CD8-positive, alpha-beta memory T cell (primary cell): ENCODE measurements at regions not wholly inside any gene's neighbourhood (a gene's known extent, or its start where the extent isn't known, plus 50 kb on each side); places are given as distances from the start of the nearest gene placed in this dataset.

ENCODE experiments used
- CTCF ChIA-PET: fragments of 350-600 bp; sonication (Branson Sonifier 250); formaldehyde crosslinking; loops from one replicate; lab custom pipeline; 2021; ENCODE audit warnings: antibody characterized with exemption; lab: Charles Lee
- POLR2A ChIA-PET: fragments of 350-600 bp; sonication (Branson Sonifier 250); formaldehyde crosslinking; loops from one replicate; lab custom pipeline; 2021; ENCODE audit warnings: antibody characterized with exemption; lab: Charles Lee
- DNase-seq, 5 donors: peaks; one replicate each; pipeline versions ENCODE4 v3.0.0 to v3.0.0-alpha.2; 2020 to 2022; ENCODE audit warnings: mixed read lengths in 1 of 5
- H3K27ac ChIP-seq: one replicate; pipeline ENCODE4 v1.7.0; 2013; ENCODE audit warnings: low read depth, mild to moderate bottlenecking, low read length, moderate library complexity
- H3K27me3 ChIP-seq: 2 replicates; pipeline ENCODE4 v1.7.0; 2013; ENCODE audit warnings: low read length, mild to moderate bottlenecking; ENCODE audit not compliant: insufficient read depth, poor library complexity, severe bottlenecking
- H3K36me3 ChIP-seq: 2 replicates; pipeline ENCODE4 v1.7.0; 2013; ENCODE audit warnings: mild to moderate bottlenecking, low read length, moderate library complexity; ENCODE audit not compliant: insufficient read depth
- H3K4me1 ChIP-seq: 2 replicates; pipeline ENCODE4 v1.7.0; 2013; ENCODE audit warnings: mild to moderate bottlenecking, low read length, moderate library complexity; ENCODE audit not compliant: insufficient read depth
- H3K4me3 ChIP-seq: 2 replicates; pipeline ENCODE4 v1.7.0; 2013; ENCODE audit warnings: mild to moderate bottlenecking, low read length
- H3K9me3 ChIP-seq: 2 replicates; pipeline ENCODE4 v1.7.0; 2013; ENCODE audit warnings: mild to moderate bottlenecking, low read length
- H3K27ac Mint-ChIP-seq, 8 donors: one replicate each; pipeline ENCODE4 v1.8.0; 2020 to 2021; ENCODE audit warnings: mixed read lengths in 8 of 8, mild to moderate bottlenecking in 6 of 8, inconsistent platforms in 3 of 8, moderate library complexity in 3 of 8
- H3K27me3 Mint-ChIP-seq, 2 donors: one replicate each; pipeline ENCODE4 v1.8.0; 2020 to 2021; ENCODE audit warnings: mixed read lengths in 2 of 2, mild to moderate bottlenecking in 1 of 2, moderate library complexity in 1 of 2
- H3K36me3 Mint-ChIP-seq, 3 donors: one replicate each; pipeline ENCODE4 v1.8.0; 2020 to 2021; ENCODE audit warnings: mixed read lengths in 3 of 3, inconsistent platforms in 1 of 3, mild to moderate bottlenecking in 1 of 3
- H3K4me1 Mint-ChIP-seq, 3 donors: one replicate each; pipeline ENCODE4 v1.8.0; 2020 to 2021; ENCODE audit warnings: mixed read lengths in 3 of 3, inconsistent platforms in 1 of 3, mild to moderate bottlenecking in 1 of 3
- H3K4me3 Mint-ChIP-seq, 7 donors: one replicate each; pipeline ENCODE4 v1.8.0; 2020 to 2021; ENCODE audit warnings: mixed read lengths in 7 of 7, mild to moderate bottlenecking in 6 of 7, moderate library complexity in 4 of 7, inconsistent platforms in 2 of 7
- H3K9me3 Mint-ChIP-seq, 5 donors: one replicate each; pipeline ENCODE4 v1.8.0; 2020 to 2022; ENCODE audit warnings: mixed read lengths in 5 of 5, mild to moderate bottlenecking in 3 of 5, moderate library complexity in 2 of 5, inconsistent platforms in 1 of 5

GRCh38 chr10:106396192-106396591 lies 768.3 kb downstream of the SORCS1 start:
- DNase-seq, result no peak
- peaks cover 2 to 30% (median 13%) of the 10 kb centered on the region in 5 donors for H3K9me3 Mint-ChIP-seq
- H3K27me3 Mint-ChIP-seq, result no peaks in the 10 kb centered on the region
- H3K4me3 Mint-ChIP-seq, result no peak overlapping the region
- no peaks in the 10 kb centered on the region for H3K9me3 ChIP-seq
- no peaks in the 10 kb centered on the region for H3K27me3 ChIP-seq
- POLR2A ChIA-PET, result no interaction called here
- H3K36me3 Mint-ChIP-seq, result no peaks in the 10 kb centered on the region
- H3K27ac Mint-ChIP-seq, result no peak overlapping the region
- H3K4me1 Mint-ChIP-seq, result no peaks in the 10 kb centered on the region
- H3K27ac ChIP-seq, result no peak overlapping the region
- CTCF ChIA-PET, result no interaction called here
- no peaks in the 10 kb centered on the region for H3K4me1 ChIP-seq
- no peak overlapping the region for H3K4me3 ChIP-seq
- H3K36me3 ChIP-seq, result no peaks in the 10 kb centered on the region

- DNase-seq, result no peak
Measured at GRCh38 chr10:106395041-106395749, 769.3 kb downstream of the SORCS1 start.

GRCh38 chr10:106392778-106393177 lies 771.7 kb downstream of the SORCS1 start:
- Histone ChIP-seq H3K36me3 (no peaks in the 10 kb centered on the region), H3K4me3 (no peak overlapping the region), H3K27me3 (no peaks in the 10 kb centered on the region), H3K9me3 (no peaks in the 10 kb centered on the region), H3K4me1 (no peaks in the 10 kb centered on the region), H3K27ac (no peak overlapping the region)
- H3K4me1 Mint-ChIP-seq, result no peaks in the 10 kb centered on the region
- H3K9me3 Mint-ChIP-seq, result peaks cover 2 to 27% (median 13%) of the 10 kb centered on the region in 5 donors
- CTCF ChIA-PET, result no interaction called here
- no peaks in the 10 kb centered on the region for H3K36me3 Mint-ChIP-seq
- H3K27ac Mint-ChIP-seq, result no peak overlapping the region
- no peaks in the 10 kb centered on the region for H3K27me3 Mint-ChIP-seq
- no peak overlapping the region for H3K4me3 Mint-ChIP-seq
- POLR2A ChIA-PET, result no interaction called here
- no peak for DNase-seq

More at GRCh38 chr10:106395041-106395749, 769.3 kb downstream of the SORCS1 start:
- Mint-ChIP-seq H3K9me3 (peaks cover 2 to 23% (median 13%) of the 10 kb centered on the region in 5 donors), H3K36me3 (no peaks in the 10 kb centered on the region), H3K27ac (no peak overlapping the region), H3K4me1 (no peaks in the 10 kb centered on the region), H3K27me3 (no peaks in the 10 kb centered on the region), H3K4me3 (no peak overlapping the region)
- POLR2A ChIA-PET, result no interaction called here
- Histone ChIP-seq H3K27ac (no peak overlapping the region), H3K9me3 (no peaks in the 10 kb centered on the region), H3K27me3 (no peaks in the 10 kb centered on the region), H3K4me1 (no peaks in the 10 kb centered on the region), H3K36me3 (no peaks in the 10 kb centered on the region), H3K4me3 (no peak overlapping the region)
- CTCF ChIA-PET, result no interaction called here

GRCh38 chr10:106387063-106387462 lies 777.4 kb downstream of the SORCS1 start:
- Histone ChIP-seq H3K9me3 (no peaks in the 10 kb centered on the region), H3K4me1 (no peaks in the 10 kb centered on the region), H3K27ac (no peak overlapping the region), H3K27me3 (no peaks in the 10 kb centered on the region), H3K4me3 (no peak overlapping the region), H3K36me3 (no peaks in the 10 kb centered on the region)
- no peak for DNase-seq
- POLR2A ChIA-PET, result no interaction called here
- Mint-ChIP-seq H3K9me3 (peaks cover 4 to 21% (median 12%) of the 10 kb centered on the region in 5 donors), H3K27ac (no peak overlapping the region), H3K27me3 (no peaks in the 10 kb centered on the region), H3K4me1 (no peaks in the 10 kb centered on the region), H3K36me3 (no peaks in the 10 kb centered on the region), H3K4me3 (no peak overlapping the region)
- CTCF ChIA-PET, result no interaction called here

- Histone ChIP-seq H3K9me3 (no peaks in the 10 kb centered on the region), H3K4me3 (no peak overlapping the region), H3K36me3 (no peaks in the 10 kb centered on the region), H3K27ac (no peak overlapping the region), H3K27me3 (no peaks in the 10 kb centered on the region), H3K4me1 (no peaks in the 10 kb centered on the region)
- no peak overlapping the region for H3K27ac Mint-ChIP-seq
- POLR2A ChIA-PET, result no interaction called here
- DNase-seq, result no peak
- no peaks in the 10 kb centered on the region for H3K36me3 Mint-ChIP-seq
- H3K9me3 Mint-ChIP-seq, result peaks cover 4 to 32% (median 15%) of the 10 kb centered on the region in 5 donors
- no peaks in the 10 kb centered on the region for H3K27me3 Mint-ChIP-seq
- CTCF ChIA-PET, result no interaction called here
- H3K4me3 Mint-ChIP-seq, result no peak overlapping the region
- H3K4me1 Mint-ChIP-seq, result no peaks in the 10 kb centered on the region
Measured at GRCh38 chr10:106384496-106384895, 780.0 kb downstream of the SORCS1 start.

- Mint-ChIP-seq H3K36me3 (no peaks in the 10 kb centered on the region), H3K27ac (no peak overlapping the region), H3K9me3 (peaks cover 2 to 36% (median 15%) of the 10 kb centered on the region in 5 donors), H3K4me3 (no peak overlapping the region), H3K27me3 (no peaks in the 10 kb centered on the region), H3K4me1 (no peaks in the 10 kb centered on the region)
- no peak overlapping the region for H3K4me3 ChIP-seq
- H3K27me3 ChIP-seq, result no peaks in the 10 kb centered on the region
- no peak overlapping the region for H3K27ac ChIP-seq
- ChIA-PET CTCF (no interaction called here), POLR2A (no interaction called here)
- H3K36me3 ChIP-seq, result no peaks in the 10 kb centered on the region
- DNase-seq, result no peak
- no peaks in the 10 kb centered on the region for H3K4me1 ChIP-seq
- H3K9me3 ChIP-seq, result peaks cover 3% of the 10 kb centered on the region
Measured at GRCh38 chr10:106380706-106381105, 783.8 kb downstream of the SORCS1 start.

GRCh38 chr10:106378251-106378650 lies 786.3 kb downstream of the SORCS1 start:
- Histone ChIP-seq H3K4me1 (no peaks in the 10 kb centered on the region), H3K36me3 (no peaks in the 10 kb centered on the region), H3K9me3 (peaks cover 3% of the 10 kb centered on the region), H3K27ac (no peak overlapping the region), H3K4me3 (no peak overlapping the region), H3K27me3 (no peaks in the 10 kb centered on the region)
- Mint-ChIP-seq H3K27ac (no peak overlapping the region), H3K4me3 (no peak overlapping the region), H3K27me3 (no peaks in the 10 kb centered on the region), H3K9me3 (peaks cover 0 to 38% (median 13%) of the 10 kb centered on the region in 5 donors), H3K36me3 (no peaks in the 10 kb centered on the region), H3K4me1 (no peaks in the 10 kb centered on the region)
- ChIA-PET CTCF (no interaction called here), POLR2A (no interaction called here)
- DNase-seq, result no peak

GRCh38 chr10:106370751-106371150 lies 793.8 kb downstream of the SORCS1 start:
- peaks cover 0 to 26% (median 8%) of the 10 kb centered on the region in 5 donors for H3K9me3 Mint-ChIP-seq
- no peaks in the 10 kb centered on the region for H3K27me3 Mint-ChIP-seq
- DNase-seq, result no peak
- H3K27ac Mint-ChIP-seq, result no peak overlapping the region
- Histone ChIP-seq H3K9me3 (no peaks in the 10 kb centered on the region), H3K36me3 (no peaks in the 10 kb centered on the region), H3K4me3 (no peak overlapping the region), H3K27me3 (no peaks in the 10 kb centered on the region), H3K4me1 (no peaks in the 10 kb centered on the region), H3K27ac (no peak overlapping the region)
- no peaks in the 10 kb centered on the region for H3K4me1 Mint-ChIP-seq
- H3K36me3 Mint-ChIP-seq, result no peaks in the 10 kb centered on the region
- no peak overlapping the region for H3K4me3 Mint-ChIP-seq
- ChIA-PET CTCF (no interaction called here), POLR2A (no interaction called here)
